ENCODE measurements at regions not wholly inside any gene's neighbourhood (a gene's known extent, or its start where the extent isn't known, plus 50 kb on each side); places are given as distances from the start of the nearest gene placed in this dataset.
A peak's percentile ranks its signal among the peaks of the same experiment; 100 is the strongest.
"Not testable (repeated sequence)": the region's sequence is repeated elsewhere in the genome, so short reads cannot be mapped to it uniquely, and the experiment has no call there.

DNA sequence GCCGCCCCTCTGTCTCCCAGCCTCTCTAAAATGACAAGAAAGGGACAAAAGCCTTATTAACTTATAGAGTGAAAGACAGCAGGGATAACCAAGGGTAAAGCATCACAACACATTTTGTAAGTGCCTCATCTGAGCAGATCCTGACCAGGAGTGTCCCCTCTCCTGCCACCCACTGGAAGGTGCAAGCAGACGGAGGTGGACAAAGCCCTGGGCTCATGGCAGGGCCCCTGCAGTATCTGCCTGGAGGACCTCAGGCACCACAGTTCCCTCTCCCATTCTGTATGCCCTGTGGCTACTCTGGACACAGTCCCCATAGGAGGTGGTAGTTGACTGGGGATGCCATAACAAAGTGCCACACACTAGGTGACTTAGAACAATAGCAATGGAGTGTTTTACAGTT, 319.8 kb downstream of the GADD45G start:
- no peak for DNase-seq

GRCh38 chr9:89926167-89926566, 321.4 kb downstream of the GADD45G start:
- DNase-seq, result no peak

GRCh38 chr9:89926691-89927220, 321.9 kb downstream of the GADD45G start:
- DNase-seq, result no peak

DNA sequence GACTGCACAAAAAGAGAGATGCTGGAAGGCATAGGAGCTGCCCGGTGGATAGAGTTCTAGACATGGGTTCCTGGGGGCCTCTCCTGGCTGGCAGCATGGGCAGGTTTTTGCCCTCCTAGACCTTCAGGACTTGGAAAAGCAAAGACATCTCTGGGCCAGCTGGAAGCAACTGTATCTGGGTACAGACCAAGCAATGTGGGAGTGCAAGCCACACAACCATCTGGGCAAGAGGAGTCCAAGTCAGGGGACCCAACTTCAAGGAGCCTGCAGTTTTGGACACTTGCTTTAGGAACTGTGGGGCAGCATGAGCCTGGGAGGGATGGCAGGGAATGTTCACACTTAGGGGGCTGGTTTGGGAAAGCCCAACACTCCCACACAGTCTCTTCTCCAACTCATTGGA, 323.3 kb downstream of the GADD45G start:
- no peak for DNase-seq

- no peak for DNase-seq
Observed at GRCh38 chr9:89928521-89929275, 323.9 kb downstream of the GADD45G start.

GRCh38 chr9:89929315-89929672, 324.5 kb downstream of the GADD45G start:
- DNase-seq, result no peak

- peak; percentile 82 for DNase-seq
Observed at GRCh38 chr9:89929673-89930480, 325.1 kb downstream of the GADD45G start.

- DNase-seq, result no peak
Observed at GRCh38 chr9:89933578-89933977, 328.8 kb downstream of the GADD45G start.

GRCh38 chr9:89935115-89935514, 330.3 kb downstream of the GADD45G start:
- DNase-seq, result peak; percentile 65

GRCh38 chr9:89935801-89936200, 331.0 kb downstream of the GADD45G start:
- no peak for DNase-seq

DNA sequence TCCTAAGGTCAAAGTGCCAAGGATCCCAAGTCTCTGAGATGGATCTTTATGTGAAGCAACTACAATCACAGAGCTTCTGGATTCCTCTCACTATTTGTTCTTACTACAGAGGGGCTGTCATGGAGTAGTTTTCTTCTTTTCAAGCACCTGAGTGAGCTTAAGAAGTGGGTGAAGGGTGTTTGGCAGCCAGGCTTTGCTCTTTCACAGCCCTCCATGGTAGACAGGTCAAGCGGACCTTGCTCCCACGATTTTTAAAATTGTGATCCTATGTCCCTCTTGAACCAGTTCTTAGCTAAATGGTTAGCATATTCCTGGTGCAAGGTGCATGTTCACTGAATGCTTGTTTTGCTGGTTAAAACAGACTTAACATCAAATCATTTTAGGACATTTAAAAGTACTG, 332.2 kb downstream of the GADD45G start:
- DNase-seq, result no peak

DNA sequence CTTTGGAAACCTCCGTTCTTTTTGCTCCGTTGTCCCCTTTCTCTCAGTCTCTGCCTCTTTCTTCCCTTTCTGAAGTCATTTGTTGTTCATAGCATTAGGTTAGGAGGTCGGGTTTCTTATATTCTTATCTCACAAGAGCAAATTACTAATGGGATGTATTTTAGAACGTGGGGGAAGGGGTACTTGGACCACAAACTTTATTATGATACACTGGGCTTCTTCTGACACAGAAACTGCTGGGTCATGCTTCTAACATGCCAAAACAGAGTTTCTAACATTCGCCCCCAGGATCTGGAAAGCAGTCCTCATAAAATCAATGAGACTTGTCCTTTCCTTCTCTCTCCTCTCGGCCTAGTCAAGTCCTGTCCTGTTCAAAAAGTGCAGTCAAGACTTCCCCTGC, 334.4 kb downstream of the GADD45G start:
- DNase-seq, result no peak

- DNase-seq, result no peak
Observed at GRCh38 chr9:89939626-89940292, 334.9 kb downstream of the GADD45G start.

GRCh38 chr9:89940625-89941024, 335.8 kb downstream of the GADD45G start:
- no peak for DNase-seq

DNA sequence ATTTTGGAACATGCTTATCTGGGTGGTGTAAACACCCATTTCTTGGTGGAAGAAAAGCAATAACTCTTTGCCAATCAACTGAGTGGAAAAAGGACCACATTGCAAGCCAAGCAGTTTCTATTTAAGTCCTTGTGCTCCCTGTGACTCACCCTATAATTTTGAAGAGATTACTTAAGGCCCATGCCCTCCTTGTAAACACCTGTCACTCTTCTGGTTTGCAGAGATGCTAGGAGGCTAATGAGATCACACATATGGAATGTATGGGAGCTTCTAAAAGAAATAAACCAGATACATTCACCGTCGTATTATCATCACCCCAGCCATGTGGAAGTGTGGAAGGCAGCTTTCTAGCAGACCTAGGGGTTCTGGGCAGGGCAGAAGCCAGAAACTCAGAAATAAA, 337.1 kb downstream of the GADD45G start:
- DNase-seq, result peak; percentile 24

DNA sequence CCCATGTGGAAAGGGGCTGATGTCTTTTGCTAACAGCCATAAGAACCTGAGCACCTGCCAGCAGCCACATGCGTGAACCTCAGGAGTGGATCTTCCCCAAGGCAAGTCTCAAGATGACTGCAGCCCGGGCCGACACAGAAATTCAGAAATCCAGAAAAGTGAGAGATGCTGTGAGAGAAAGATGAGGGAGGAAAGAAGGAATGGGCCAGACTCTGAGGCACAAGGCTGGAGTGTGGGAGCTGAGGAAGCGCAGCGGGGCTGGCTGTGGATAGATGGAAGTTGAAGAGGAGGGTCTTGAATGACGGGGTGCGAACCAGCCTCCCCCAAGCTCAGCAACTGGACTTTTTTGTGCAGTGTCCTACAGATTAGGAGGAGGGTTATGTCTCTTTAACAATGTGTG, 337.8 kb downstream of the GADD45G start:
- no peak for DNase-seq

GRCh38 chr9:89943309-89943708, 338.5 kb downstream of the GADD45G start:
- no peak for DNase-seq

DNA sequence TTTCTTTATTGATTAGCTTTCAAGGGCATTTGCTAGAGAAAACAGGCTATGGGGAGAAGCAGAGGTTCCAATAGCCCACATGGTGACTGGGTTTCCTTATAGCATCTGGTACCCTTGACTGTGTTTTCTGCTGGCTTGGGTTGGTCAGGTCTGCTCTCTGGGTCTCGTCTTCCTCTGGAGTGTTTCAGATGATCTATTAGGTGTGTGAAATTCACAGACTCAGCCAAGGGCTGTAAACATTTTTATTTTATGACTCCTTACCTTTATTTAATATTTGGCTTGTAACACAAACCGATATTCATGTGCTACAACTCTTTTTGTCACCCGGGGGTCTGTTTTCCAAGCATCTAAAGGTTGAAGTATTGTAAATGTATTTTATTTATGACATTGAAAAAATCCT, 338.9 kb downstream of the GADD45G start:
- no peak for DNase-seq

DNA sequence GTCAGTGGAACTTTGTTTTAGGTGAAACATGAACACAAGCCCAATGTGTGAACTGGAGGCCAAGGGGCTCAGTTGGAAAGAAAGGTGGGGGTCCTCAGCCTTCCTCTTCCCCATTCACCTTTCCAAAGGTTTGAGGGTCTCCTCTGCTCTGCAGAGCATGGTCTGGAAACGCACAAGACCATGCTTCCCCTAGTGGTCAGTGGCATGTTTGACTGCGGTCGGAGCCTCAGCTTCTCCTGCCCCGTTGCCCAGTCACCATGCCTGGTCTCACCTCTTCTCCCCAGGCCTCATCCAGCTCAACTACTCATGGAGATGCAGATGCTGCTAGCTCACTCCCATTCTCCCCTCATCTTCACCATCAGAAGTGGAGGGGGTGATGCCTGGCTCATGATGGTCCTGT, 340.3 kb downstream of the GADD45G start:
- no peak for DNase-seq

DNA sequence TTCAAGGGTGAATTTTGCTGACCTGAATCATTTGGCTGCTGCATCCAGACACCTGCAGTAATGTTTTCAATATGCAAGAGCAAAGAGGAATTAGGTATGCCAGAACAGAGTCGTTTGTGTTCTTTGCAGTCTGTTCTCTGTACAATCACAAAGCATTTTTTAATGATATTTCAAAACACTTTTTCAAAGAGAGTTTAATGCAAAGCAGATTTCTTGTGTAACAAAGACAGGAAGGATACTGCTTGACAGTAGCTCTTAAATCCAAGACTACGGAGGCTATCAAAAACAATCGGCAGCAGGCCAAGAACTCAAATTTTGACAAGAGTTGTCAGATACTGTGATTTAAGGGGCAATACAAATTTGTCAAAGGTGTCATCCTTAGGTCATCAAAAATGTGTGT, 341.9 kb downstream of the GADD45G start:
- no peak for DNase-seq

- DNase-seq, result no peak
Observed at GRCh38 chr9:89949111-89949510, 344.3 kb downstream of the GADD45G start.

GRCh38 chr9:89951675-89952074, 346.9 kb downstream of the GADD45G start:
- DNase-seq, result no peak

DNA sequence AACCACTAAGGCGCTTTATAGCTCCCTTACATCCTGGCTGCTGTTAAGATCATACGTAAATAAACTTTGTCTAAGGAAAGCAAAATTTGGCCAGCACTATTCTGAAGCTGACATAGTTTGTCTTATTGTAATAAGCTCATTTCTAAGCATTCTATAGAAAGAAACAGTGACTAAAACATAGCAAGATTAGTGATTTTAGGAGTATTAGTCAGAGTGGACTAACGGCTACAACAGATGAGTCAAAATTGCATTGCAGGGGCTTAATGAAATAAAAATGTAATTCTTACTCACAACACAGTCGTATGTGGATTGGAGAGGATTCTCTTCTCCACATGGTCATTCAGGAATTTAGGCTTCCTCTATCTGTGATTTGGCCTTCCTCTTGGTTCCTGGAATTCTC, 347.6 kb downstream of the GADD45G start:
- no peak for DNase-seq

- not testable (repeated sequence) for DNase-seq
Observed at GRCh38 chr9:89953263-89953662, 348.5 kb downstream of the GADD45G start.

Measured in NCI-H2029 (cell line).